HCT116 (cell line): ENCODE measurements at regions not wholly inside any gene's neighbourhood (a gene's known extent, or its start where the extent isn't known, plus 50 kb on each side); places are given as distances from the start of the nearest gene placed in this dataset.

Source experiments
- ATAC-seq: fragments of 200-7000 bp; cut with Tn5 transposase; 2 replicates; pipeline ENCODE4 v1.9.1; 2020; ENCODE audit warnings: mild to moderate bottlenecking, moderate library complexity
- BruUV-seq: library from RNA; stranded (reverse); fragments of 400-500 nt; replicated peaks from 2 replicates; lab custom pipeline; 2021; lab: Mats Ljungman, UMichigan
- CTCF ChIA-PET: fragments of 300-600 bp; sonication (Branson Sonifier 250); formaldehyde crosslinking; loops from one replicate; lab custom pipeline; 2021; ENCODE audit warnings: antibody characterized with exemption; lab: Charles Lee
- POLR2A ChIA-PET: fragments of 300-600, 350-600 bp; sonication (Branson Sonifier 250); formaldehyde crosslinking; loops from one replicate; lab custom pipeline; 2021; ENCODE audit warnings: antibody characterized with exemption; lab: Charles Lee
- RAD21 ChIA-PET, 2 experiments: fragments of 300-600 bp; sonication (Branson Sonifier 250); formaldehyde crosslinking; loops; one replicate each; lab custom pipeline; 2023; ENCODE audit warnings: low total read pairs in 2 of 2; ENCODE audit not compliant: uncharacterized antibody in 2 of 2, unreplicated experiment in 2 of 2, low non-redundant PET in 1 of 2; lab: Charles Lee
- DNase-seq: peaks from one replicate; pipeline ENCODE4 v3.0.0-alpha.2; 2010; ENCODE audit warnings: low read depth, low spot score
- H2AFZ ChIP-seq: fragments of 200-600 bp; shearing (Covaris generic), sonication (generic); 2 replicates; pipeline ENCODE4 v1.6.1; 2017; ENCODE audit warnings: low read depth, mixed run types, mixed read lengths, antibody characterized with exemption, low read length; ENCODE audit not compliant: poor library complexity, severe bottlenecking
- H3K27ac ChIP-seq: 2 replicates; pipeline ENCODE4 v1.5.1; 2012; ENCODE audit warnings: low read depth, low read length
- H3K27me3 ChIP-seq: fragments of 200-600 bp; sonication (generic); 2 replicates; pipeline ENCODE4 v1.6.1; 2016; ENCODE audit warnings: mixed run types, low read length, mixed read lengths; ENCODE audit not compliant: insufficient read depth
- H3K36me3 ChIP-seq, 2 experiments: fragments of 200-500 bp in 1 of 2; fragments of 200-600 bp in 1 of 2; sonication (Bioruptor generic) in 1 of 2; sonication (generic) in 1 of 2; 2 replicates each; pipeline versions ENCODE4 v1.5.1 to v1.6.1; 2014 to 2016; ENCODE audit warnings: low read length in 2 of 2, inconsistent platforms in 1 of 2, mixed read lengths in 1 of 2, mixed run types in 1 of 2; ENCODE audit not compliant: insufficient read depth in 2 of 2, control insufficient read depth in 1 of 2
- H3K4me1 ChIP-seq, 2 experiments: fragments of 200-600 bp in 1 of 2; sonication (generic) in 1 of 2; 2 replicates each; pipeline versions ENCODE4 v1.5.1 to v1.6.1; 2012 to 2017; ENCODE audit warnings: low read length in 2 of 2, inconsistent platforms in 1 of 2, mild to moderate bottlenecking in 1 of 2, mixed read lengths in 1 of 2, mixed run types in 1 of 2, moderate library complexity in 1 of 2; ENCODE audit not compliant: insufficient read depth in 2 of 2, control insufficient read depth in 1 of 2
- H3K4me2 ChIP-seq: fragments of 200-600 bp; sonication (generic); 2 replicates; pipeline ENCODE4 v1.6.1; 2017; ENCODE audit warnings: mixed run types, low read length, mixed read lengths
- H3K4me3 ChIP-seq, 2 experiments: fragments of 200-600 bp in 1 of 2; sonication (generic) in 1 of 2; replicated peaks in 1 of 2; 2 replicates each; pipeline ENCODE4 v1.5.1; 2011 to 2016; ENCODE audit warnings: low read length in 2 of 2, control low read depth in 1 of 2, low read depth in 1 of 2, mild to moderate bottlenecking in 1 of 2, mixed read lengths in 1 of 2, mixed run types in 1 of 2
- H3K79me2 ChIP-seq: fragments of 200-600 bp; sonication (generic); 2 replicates; pipeline ENCODE4 v1.6.1; 2017; ENCODE audit warnings: mild to moderate bottlenecking, mixed run types, low read length, moderate library complexity, mixed read lengths; ENCODE audit not compliant: insufficient read depth
- H3K9ac ChIP-seq: fragments of 200-600 bp; sonication (generic); 2 replicates; pipeline ENCODE4 v1.6.1; 2016; ENCODE audit warnings: low read length, mixed read lengths
- H3K9me2 ChIP-seq: fragments of 200-600 bp; sonication (generic), shearing (Covaris generic); 2 replicates; pipeline ENCODE4 v1.6.1; 2017; ENCODE audit warnings: mixed run types, mild to moderate bottlenecking, moderate library complexity; ENCODE audit not compliant: insufficient read depth
- H3K9me3 ChIP-seq, 2 experiments: fragments of 200-500 bp in 1 of 2; fragments of 200-600 bp in 1 of 2; sonication (Bioruptor generic) in 1 of 2; sonication (generic) in 1 of 2; 2 replicates each; pipeline ENCODE4 v1.6.1; 2014 to 2017; ENCODE audit warnings: low read length in 2 of 2, mixed read lengths in 2 of 2, inconsistent platforms in 1 of 2, low read depth in 1 of 2, mild to moderate bottlenecking in 1 of 2, mixed run types in 1 of 2, moderate library complexity in 1 of 2; ENCODE audit not compliant: control insufficient read depth in 1 of 2, insufficient read depth in 1 of 2
- H4K20me1 ChIP-seq: fragments of 200-600 bp; sonication (generic), shearing (Covaris generic); 2 replicates; pipeline ENCODE4 v1.6.1; 2017; ENCODE audit warnings: mixed run types, mild to moderate bottlenecking, moderate library complexity; ENCODE audit not compliant: insufficient read depth
- CBX3 ChIP-seq: IDR thresholded peaks from 2 replicates; pipeline ENCODE4 v1.6.1; 2012; ENCODE audit warnings: low read depth
- CEBPB ChIP-seq: IDR thresholded peaks from 2 replicates; pipeline ENCODE4 v1.6.1; 2012; ENCODE audit warnings: low read depth
- CTCF ChIP-seq, 3 experiments: fragments of 200-600 bp in 1 of 3; sonication (generic) in 1 of 3; IDR thresholded peaks in 2 of 3; conservative IDR thresholded peaks in 1 of 3; 2 replicates each; pipeline ENCODE4 v1.5.1; 2012 to 2017; ENCODE audit warnings: low read depth in 2 of 3, low read length in 2 of 3, antibody characterized with exemption in 1 of 3, borderline replicate concordance in 1 of 3, control low read depth in 1 of 3, mild to moderate bottlenecking in 1 of 3, mixed read lengths in 1 of 3, mixed run types in 1 of 3, moderate library complexity in 1 of 3; ENCODE audit not compliant: insufficient read depth in 1 of 3
- EGR1 ChIP-seq: IDR thresholded peaks from 2 replicates; pipeline ENCODE4 v1.6.1; 2012; ENCODE audit warnings: low read depth
- ELF1 ChIP-seq: IDR thresholded peaks from 2 replicates; pipeline ENCODE4 v1.6.1; 2012; ENCODE audit warnings: low read depth, borderline replicate concordance
- EZH2 ChIP-seq: fragments of 200-600 bp; sonication (generic); IDR thresholded peaks from 2 replicates; pipeline ENCODE4 v1.6.1; 2017; ENCODE audit warnings: antibody characterized with exemption, mixed run types
- EZH2phosphoT487 ChIP-seq: fragments of 200-600 bp; IDR thresholded peaks from 2 replicates; pipeline ENCODE4 v1.6.1; 2018; ENCODE audit warnings: antibody characterized with exemption, borderline replicate concordance
- FOSL1 ChIP-seq: IDR thresholded peaks from 2 replicates; pipeline ENCODE4 v1.6.1; 2012; ENCODE audit warnings: low read depth
- POLR2A ChIP-seq: IDR thresholded peaks from 2 replicates; pipeline ENCODE4 v1.7.0; 2011; ENCODE audit warnings: borderline replicate concordance; ENCODE audit not compliant: insufficient read depth, insufficient read length; ENCODE audit errors: extremely low read depth
- POLR2AphosphoS5 ChIP-seq: IDR thresholded peaks from 2 replicates; pipeline ENCODE4 v1.6.1; 2011; ENCODE audit warnings: mild to moderate bottlenecking, low read depth, low read length, moderate library complexity
- SP1 ChIP-seq: IDR thresholded peaks from 2 replicates; pipeline ENCODE4 v1.6.1; 2012; ENCODE audit warnings: low read depth
- SRF ChIP-seq: IDR thresholded peaks from 2 replicates; pipeline ENCODE4 v1.6.1; 2012; ENCODE audit warnings: low read depth
- TCF7L2 ChIP-seq: IDR thresholded peaks from 2 replicates; pipeline ENCODE4 v1.7.0; 2011; ENCODE audit warnings: borderline replicate concordance, inconsistent platforms; ENCODE audit not compliant: insufficient read depth, insufficient read length; ENCODE audit errors: extremely low read depth
- YY1 ChIP-seq: IDR thresholded peaks from 2 replicates; pipeline ENCODE4 v1.6.1; 2011; ENCODE audit warnings: low read length, low read depth, moderate library complexity, mild to moderate bottlenecking; ENCODE audit not compliant: insufficient replicate concordance; ENCODE audit errors: extremely low read depth
- ZFX ChIP-seq: fragments of 450-650 bp; IDR thresholded peaks from 2 replicates; pipeline ENCODE4 v1.6.1; 2017
- ZNF274 ChIP-seq: fragments of 200-500 bp; sonication (Bioruptor generic); IDR thresholded peaks from 2 replicates; pipeline ENCODE4 v1.6.1; 2014; ENCODE audit warnings: mild to moderate bottlenecking, low read depth, low read length, inconsistent platforms
- intact Hi-C: fragments of 100-400 bp; cut with micrococcal nuclease; formaldehyde crosslinking; loops from 2 replicates; pipeline ENCODE4 v1.10.0; 2022
- TF ChIP-seq, protein P1 (sequence below): IDR thresholded peaks from 2 replicates; pipeline ENCODE4 v1.6.1; 2012
- TF ChIP-seq, protein P2 (sequence below): IDR thresholded peaks from 2 replicates; pipeline ENCODE4 v1.6.1; 2011; ENCODE audit warnings: mild to moderate bottlenecking, low read length, moderate library complexity; ENCODE audit not compliant: insufficient replicate concordance; ENCODE audit errors: extremely low read depth

GRCh38 chr13:56351041-56351440 lies 789.7 kb upstream of the PRR20A start:
- H4K20me1 ChIP-seq, result no peaks in the 10 kb centered on the region
- TF ChIP-seq POLR2A (no peak), SRF (no peak), ZNF274 (no peak), EGR1 (no peak), POLR2AphosphoS5 (no peak), SP1 (no peak), EZH2 (no peak), CTCF (IDR thresholded peaks at IDR 0.05 in 2 of 3, conservative IDR thresholded peaks at IDR 0.05 in 1 of 3; ENCODE audit: borderline replicate concordance in 1 of 3, insufficient read depth in 1 of 3, low read depth in 2 of 3, low read length in 2 of 3) (no peak), ZFX (no peak), TCF7L2 (no peak), ELF1 (no peak), YY1 (no peak), EZH2phosphoT487 (no peak), CBX3 (no peak), CEBPB (no peak), FOSL1 (no peak)
- TF ChIP-seq, protein P1, sequence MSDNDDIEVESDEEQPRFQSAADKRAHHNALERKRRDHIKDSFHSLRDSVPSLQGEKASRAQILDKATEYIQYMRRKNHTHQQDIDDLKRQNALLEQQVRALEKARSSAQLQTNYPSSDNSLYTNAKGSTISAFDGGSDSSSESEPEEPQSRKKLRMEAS, result no peak
- TF ChIP-seq, protein P2, sequence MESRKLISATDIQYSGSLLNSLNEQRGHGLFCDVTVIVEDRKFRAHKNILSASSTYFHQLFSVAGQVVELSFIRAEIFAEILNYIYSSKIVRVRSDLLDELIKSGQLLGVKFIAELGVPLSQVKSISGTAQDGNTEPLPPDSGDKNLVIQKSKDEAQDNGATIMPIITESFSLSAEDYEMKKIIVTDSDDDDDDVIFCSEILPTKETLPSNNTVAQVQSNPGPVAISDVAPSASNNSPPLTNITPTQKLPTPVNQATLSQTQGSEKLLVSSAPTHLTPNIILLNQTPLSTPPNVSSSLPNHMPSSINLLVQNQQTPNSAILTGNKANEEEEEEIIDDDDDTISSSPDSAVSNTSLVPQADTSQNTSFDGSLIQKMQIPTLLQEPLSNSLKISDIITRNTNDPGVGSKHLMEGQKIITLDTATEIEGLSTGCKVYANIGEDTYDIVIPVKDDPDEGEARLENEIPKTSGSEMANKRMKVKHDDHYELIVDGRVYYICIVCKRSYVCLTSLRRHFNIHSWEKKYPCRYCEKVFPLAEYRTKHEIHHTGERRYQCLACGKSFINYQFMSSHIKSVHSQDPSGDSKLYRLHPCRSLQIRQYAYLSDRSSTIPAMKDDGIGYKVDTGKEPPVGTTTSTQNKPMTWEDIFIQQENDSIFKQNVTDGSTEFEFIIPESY, result no peak
- TF ChIP-seq, all 23 proteins: peak for 0
- H3K4me1 ChIP-seq, result no peaks in the 10 kb centered on the region
- ATAC-seq (no peak), DNase-seq (no peak)
- H2AFZ ChIP-seq, result no peak overlapping the region
- H3K9ac ChIP-seq, result no peak overlapping the region
- no peaks in the 10 kb centered on the region for H3K79me2 ChIP-seq
- H3K4me3 ChIP-seq, result no peak overlapping the region
- no peaks in the 10 kb centered on the region for H3K36me3 ChIP-seq
- ChIA-PET RAD21 (no interaction called here), CTCF (no interaction called here), POLR2A (no interaction called here)
- no TSS peak for BruUV-seq
- H3K27ac ChIP-seq, result no peak overlapping the region
- peaks cover 4 to 19% of the 10 kb centered on the region in 2 experiments; a peak in 3 of 4 replicates for H3K9me3 ChIP-seq
- H3K9me2 ChIP-seq, result no peaks in the 10 kb centered on the region
- intact Hi-C loops, result no loop called here
- no peak overlapping the region for H3K4me2 ChIP-seq
- no peaks in the 10 kb centered on the region for H3K27me3 ChIP-seq
